ENCODE measurements at regions not wholly inside any gene's neighbourhood (a gene's known extent, or its start where the extent isn't known, plus 50 kb on each side); places are given as distances from the start of the nearest gene placed in this dataset.

GRCh38 chr2:120477198-120477597 is 131.3 kb downstream of the INHBB start:
- ChIA-PET CTCF (no interaction called here), POLR2A (ENCODE audit: low non-redundant PET) (no interaction called here)
- no peak for TF ChIP-seq CTCF (conservative IDR thresholded peaks at IDR 0.05; ENCODE audit: low read depth)
- DNase-seq (ENCODE audit: low spot score) = no peak
- no peak overlapping the region for H3K27ac ChIP-seq

- no peak for TF ChIP-seq CTCF (conservative IDR thresholded peaks at IDR 0.05; ENCODE audit: low read depth)
- no peak for DNase-seq (ENCODE audit: low spot score)
- H3K27ac ChIP-seq = no peak overlapping the region
- CTCF ChIA-PET = interaction anchor here (0.6 to 0.7 kb wide), 2 partner anchors 20 to 995 kb away, joined by 3 read pairs; no protein-coding TSS in a partner anchor
- POLR2A ChIA-PET (ENCODE audit: low non-redundant PET) = no interaction called here
Observed at GRCh38 chr2:120477831-120478481, 132.0 kb downstream of the INHBB start.

GRCh38 chr2:120480346-120480902 is 134.5 kb downstream of the INHBB start:
- no peak for TF ChIP-seq CTCF (conservative IDR thresholded peaks at IDR 0.05; ENCODE audit: low read depth)
- DNase-seq (ENCODE audit: low spot score) = no peak
- CTCF ChIA-PET = no interaction called here
- POLR2A ChIA-PET (ENCODE audit: low non-redundant PET) = no interaction called here
- peak overlapping the region; percentile 15; the same call in 1 of the 2 replicates for H3K27ac ChIP-seq

GRCh38 chr2:120480903-120481445 is 135.0 kb downstream of the INHBB start:
- H3K27ac ChIP-seq = no peak overlapping the region
- ChIA-PET POLR2A (ENCODE audit: low non-redundant PET) (no interaction called here), CTCF (no interaction called here)
- no peak for DNase-seq (ENCODE audit: low spot score)
- no peak for TF ChIP-seq CTCF (conservative IDR thresholded peaks at IDR 0.05; ENCODE audit: low read depth)

GRCh38 chr2:120481446-120482194 is 135.7 kb downstream of the INHBB start:
- POLR2A ChIA-PET (ENCODE audit: low non-redundant PET) = no interaction called here
- no peak overlapping the region for H3K27ac ChIP-seq
- no peak for TF ChIP-seq CTCF (conservative IDR thresholded peaks at IDR 0.05; ENCODE audit: low read depth)
- CTCF ChIA-PET = no interaction called here
- DNase-seq (ENCODE audit: low spot score) = no peak

- TF ChIP-seq CTCF (conservative IDR thresholded peaks at IDR 0.05; ENCODE audit: low read depth) = no peak
- DNase-seq (ENCODE audit: low spot score) = no peak
- ChIA-PET CTCF (no interaction called here), POLR2A (ENCODE audit: low non-redundant PET) (no interaction called here)
- no peak overlapping the region for H3K27ac ChIP-seq
Observed at GRCh38 chr2:120482334-120482733, 136.4 kb downstream of the INHBB start.
